ENCODE measurements at regions not wholly inside any gene's neighbourhood (a gene's known extent, or its start where the extent isn't known, plus 50 kb on each side); places are given as distances from the start of the nearest gene placed in this dataset.

DNA sequence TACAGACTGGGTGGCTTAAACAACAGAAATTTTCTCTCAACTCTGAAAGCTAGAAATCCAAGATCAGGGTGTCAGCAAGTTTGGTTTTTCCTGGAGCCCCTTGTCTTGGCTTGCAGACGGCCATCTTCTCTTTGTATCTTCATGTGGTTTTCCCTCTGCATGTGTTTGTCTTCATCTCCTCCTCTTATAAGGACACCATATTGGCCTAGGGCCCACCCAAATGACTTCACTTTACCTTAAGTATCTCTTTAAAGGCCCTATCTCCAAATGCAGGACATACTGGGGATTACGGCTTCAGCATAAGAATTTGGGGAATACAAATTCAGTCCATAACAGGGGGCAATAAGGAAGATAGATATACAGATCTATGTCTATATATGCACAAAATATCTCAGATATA lies 187.9 kb downstream of the MTCL1 start:
- H3K4me3 ChIP-seq (ENCODE audit: low read depth, low read length), result no peak overlapping the region
- peaks cover 10% of the 10 kb centered on the region for H3K9me3 ChIP-seq (ENCODE audit: control insufficient read depth, insufficient read depth, low read length)
- TF ChIP-seq, protein P1, sequence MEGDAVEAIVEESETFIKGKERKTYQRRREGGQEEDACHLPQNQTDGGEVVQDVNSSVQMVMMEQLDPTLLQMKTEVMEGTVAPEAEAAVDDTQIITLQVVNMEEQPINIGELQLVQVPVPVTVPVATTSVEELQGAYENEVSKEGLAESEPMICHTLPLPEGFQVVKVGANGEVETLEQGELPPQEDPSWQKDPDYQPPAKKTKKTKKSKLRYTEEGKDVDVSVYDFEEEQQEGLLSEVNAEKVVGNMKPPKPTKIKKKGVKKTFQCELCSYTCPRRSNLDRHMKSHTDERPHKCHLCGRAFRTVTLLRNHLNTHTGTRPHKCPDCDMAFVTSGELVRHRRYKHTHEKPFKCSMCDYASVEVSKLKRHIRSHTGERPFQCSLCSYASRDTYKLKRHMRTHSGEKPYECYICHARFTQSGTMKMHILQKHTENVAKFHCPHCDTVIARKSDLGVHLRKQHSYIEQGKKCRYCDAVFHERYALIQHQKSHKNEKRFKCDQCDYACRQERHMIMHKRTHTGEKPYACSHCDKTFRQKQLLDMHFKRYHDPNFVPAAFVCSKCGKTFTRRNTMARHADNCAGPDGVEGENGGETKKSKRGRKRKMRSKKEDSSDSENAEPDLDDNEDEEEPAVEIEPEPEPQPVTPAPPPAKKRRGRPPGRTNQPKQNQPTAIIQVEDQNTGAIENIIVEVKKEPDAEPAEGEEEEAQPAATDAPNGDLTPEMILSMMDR (IDR thresholded peaks at IDR 0.05; ENCODE audit: low read depth, low read length), result no peak
- no peaks in the 10 kb centered on the region for H3K27me3 ChIP-seq (ENCODE audit: control insufficient read depth, insufficient read depth, low read length)
- CTCF ChIA-PET, result no interaction called here
- DNase-seq (ENCODE audit: low read depth, low spot score), result no peak
- POLR2A ChIA-PET, result no interaction called here
- no peak overlapping the region for H3K27ac ChIP-seq (ENCODE audit: low read depth, low read length)

DNA sequence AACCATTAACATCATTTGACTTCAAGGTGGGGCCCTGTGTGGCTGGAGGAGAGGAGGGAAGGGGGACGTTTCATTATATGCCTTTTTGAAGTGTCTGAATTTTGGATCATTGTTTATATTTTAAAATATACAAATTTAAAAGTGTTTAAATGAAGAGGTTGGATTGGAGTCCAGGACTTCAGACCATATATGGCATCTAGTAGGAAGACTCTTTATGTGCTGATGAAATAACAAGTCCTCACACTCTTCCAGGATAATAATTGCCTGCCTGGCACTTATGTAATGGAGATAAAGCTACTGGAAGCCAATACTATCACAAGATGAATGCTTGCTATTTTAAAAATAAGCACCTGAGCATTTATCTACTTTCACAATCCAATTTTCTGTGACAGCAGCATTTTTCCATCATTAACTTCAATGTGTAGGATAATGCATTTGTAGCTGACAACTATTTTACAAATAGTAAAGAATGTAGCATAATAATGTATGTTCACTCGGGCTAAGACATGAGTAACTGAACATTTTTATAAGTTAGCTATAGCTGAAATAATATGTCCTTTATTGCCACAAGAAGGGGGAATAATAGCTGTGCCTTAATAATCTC lies 188.4 kb downstream of the MTCL1 start:
- Histone ChIP-seq H3K4me3 (ENCODE audit: low read depth, low read length) (no peak overlapping the region), H3K27me3 (ENCODE audit: control insufficient read depth, insufficient read depth, low read length) (no peaks in the 10 kb centered on the region), H3K27ac (ENCODE audit: low read depth, low read length) (no peak overlapping the region), H3K9me3 (ENCODE audit: control insufficient read depth, insufficient read depth, low read length) (peaks cover 10% of the 10 kb centered on the region)
- ChIA-PET POLR2A (no interaction called here), CTCF (no interaction called here)
- DNase-seq (ENCODE audit: low read depth, low spot score), result no peak
- TF ChIP-seq, protein P1 (IDR thresholded peaks at IDR 0.05; ENCODE audit: low read depth, low read length), result no peak

DNA sequence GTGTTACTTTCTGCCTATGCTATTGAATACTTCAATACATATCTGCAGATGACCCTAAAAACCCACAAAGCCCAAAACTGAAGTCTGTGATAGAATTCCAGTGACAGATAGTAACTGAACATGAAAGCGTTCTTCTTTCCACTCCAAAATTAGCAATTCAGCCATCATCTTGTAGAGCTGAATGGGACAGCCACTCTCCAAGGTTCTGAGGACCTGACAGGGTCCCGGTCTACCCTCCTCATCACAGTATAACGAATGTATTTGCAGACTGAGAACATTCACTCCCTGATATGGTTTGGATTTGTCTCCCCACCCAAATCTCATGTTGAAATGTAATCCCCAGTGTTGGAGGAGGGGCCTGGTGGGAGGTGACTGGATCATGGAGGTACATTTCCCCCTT lies 189.5 kb downstream of the MTCL1 start:
- no peaks in the 10 kb centered on the region for H3K27me3 ChIP-seq (ENCODE audit: control insufficient read depth, insufficient read depth, low read length)
- no peak for DNase-seq (ENCODE audit: low read depth, low spot score)
- H3K9me3 ChIP-seq (ENCODE audit: control insufficient read depth, insufficient read depth, low read length), result peaks cover 10% of the 10 kb centered on the region
- CTCF ChIA-PET, result no interaction called here
- no peak overlapping the region for H3K4me3 ChIP-seq (ENCODE audit: low read depth, low read length)
- no peak overlapping the region for H3K27ac ChIP-seq (ENCODE audit: low read depth, low read length)
- TF ChIP-seq, protein P1 (IDR thresholded peaks at IDR 0.05; ENCODE audit: low read depth, low read length), result no peak
- POLR2A ChIA-PET, result no interaction called here

DNA sequence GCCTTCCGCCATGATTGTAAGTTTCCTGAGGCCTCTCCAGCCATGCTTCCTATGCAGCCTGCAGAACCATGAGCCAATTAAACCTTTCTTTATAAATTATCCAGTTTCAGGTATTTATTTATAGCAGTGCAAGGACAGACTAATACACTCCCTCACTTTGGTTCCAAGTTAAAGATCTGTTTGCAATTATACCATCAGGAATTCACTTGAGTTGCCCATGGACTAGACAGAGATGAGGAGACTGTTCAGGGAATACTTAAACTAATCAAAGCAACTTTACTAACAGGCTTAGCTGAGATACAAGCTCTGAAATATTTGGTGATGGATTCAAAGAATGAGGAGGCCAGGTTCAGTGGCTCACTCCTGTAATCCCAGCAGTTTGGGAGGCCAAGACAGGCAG lies 190.0 kb downstream of the MTCL1 start:
- CTCF ChIA-PET, result interaction anchor here (1.2 kb wide), 1 partner anchor 93 kb away, joined by 4 read pairs; no protein-coding TSS in a partner anchor
- Histone ChIP-seq H3K27ac (ENCODE audit: low read depth, low read length) (no peak overlapping the region), H3K9me3 (ENCODE audit: control insufficient read depth, insufficient read depth, low read length) (peaks cover 11% of the 10 kb centered on the region), H3K4me3 (ENCODE audit: low read depth, low read length) (no peak overlapping the region), H3K27me3 (ENCODE audit: control insufficient read depth, insufficient read depth, low read length) (no peaks in the 10 kb centered on the region)
- POLR2A ChIA-PET, result no interaction called here
- no peak for DNase-seq (ENCODE audit: low read depth, low spot score)
- TF ChIP-seq, protein P1 (IDR thresholded peaks at IDR 0.05; ENCODE audit: low read depth, low read length), result no peak

DNA sequence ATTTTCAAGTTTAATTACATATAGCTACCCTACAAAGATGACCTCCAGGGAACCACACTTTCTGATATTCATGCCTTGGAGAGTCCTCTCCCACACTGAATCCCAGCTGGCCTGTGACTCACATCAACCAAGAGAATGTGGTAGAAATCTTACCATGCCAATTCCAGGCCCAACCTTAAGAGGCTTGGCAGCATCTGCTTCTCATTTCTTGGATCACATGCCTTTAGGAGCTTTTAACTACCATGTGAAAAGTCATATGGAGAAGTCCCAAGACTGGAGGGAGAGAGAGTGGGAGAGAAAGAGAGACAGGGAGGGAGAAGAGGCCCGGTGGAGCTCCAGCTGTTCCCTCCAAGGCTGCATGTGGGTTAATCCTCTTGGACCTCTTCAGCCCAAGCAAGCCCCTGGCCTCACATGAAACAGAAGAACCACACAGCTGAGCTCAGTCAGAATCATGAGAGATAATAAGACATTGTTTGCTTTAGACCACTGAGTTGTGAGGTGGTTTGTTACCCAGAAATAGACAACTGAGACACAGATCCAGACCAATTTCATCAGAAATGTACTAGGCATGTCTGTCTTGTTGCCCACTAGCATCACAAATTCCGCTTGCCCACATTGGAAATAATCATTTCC lies 190.7 kb downstream of the MTCL1 start:
- Histone ChIP-seq H3K27me3 (ENCODE audit: control insufficient read depth, insufficient read depth, low read length) (no peaks in the 10 kb centered on the region), H3K27ac (ENCODE audit: low read depth, low read length) (peak overlapping the region; percentile 21), H3K9me3 (ENCODE audit: control insufficient read depth, insufficient read depth, low read length) (peaks cover 17% of the 10 kb centered on the region), H3K4me3 (ENCODE audit: low read depth, low read length) (no peak overlapping the region)
- POLR2A ChIA-PET, result no interaction called here
- TF ChIP-seq, protein P1 (IDR thresholded peaks at IDR 0.05; ENCODE audit: low read depth, low read length), result no peak
- peak; percentile 44 for DNase-seq (ENCODE audit: low read depth, low spot score)
- CTCF ChIA-PET, result interaction anchor here (1.2 kb wide), 1 partner anchor 92 kb away, joined by 4 read pairs; no protein-coding TSS in a partner anchor
